Urinary bladder (tissue), 3 donors: ENCODE measurements at regions not wholly inside any gene's neighbourhood (a gene's known extent, or its start where the extent isn't known, plus 50 kb on each side); places are given as distances from the start of the nearest gene placed in this dataset.
"Not testable (repeated sequence)": the region's sequence is repeated elsewhere in the genome, so short reads cannot be mapped to it uniquely, and the experiment has no call there.

ENCODE experiments used
- DNase-seq: peaks from one replicate; pipeline ENCODE4 v3.0.0-alpha.2; 2015; ENCODE audit errors: extremely low spot score
- H3K27ac ChIP-seq: one replicate; pipeline ENCODE4 v1.5.1; 2013; ENCODE audit warnings: low read depth, mild to moderate bottlenecking, moderate library complexity
- H3K36me3 ChIP-seq: one replicate; pipeline ENCODE4 v1.6.1; 2013; ENCODE audit warnings: mild to moderate bottlenecking, moderate library complexity; ENCODE audit not compliant: insufficient read depth
- H3K4me1 ChIP-seq: one replicate; pipeline ENCODE4 v1.6.1; 2013; ENCODE audit warnings: mild to moderate bottlenecking, moderate library complexity; ENCODE audit not compliant: insufficient read depth
- H3K4me3 ChIP-seq: one replicate; pipeline ENCODE4 v1.5.1; 2013; ENCODE audit warnings: low read depth, low read length
- WGBS: extraction: QIAGEN DNeasy Blood & Tissue Kit; methylation state at CpG from one replicate; pipeline ENCODE4 v1.1.7; 2013; 5-methylcytosine and 5-hydroxymethylcytosine counted together
- donor health status: healthy with polysubstance abuse.
- donor health status: healthy.

- DNase-seq, result no peak
- no peaks in the 10 kb centered on the region for H3K36me3 ChIP-seq
- WGBS, result 83% methylated on average over 9 of the region's 9 CpGs
- H3K27ac ChIP-seq, result no peak overlapping the region
- no peaks in the 10 kb centered on the region for H3K4me1 ChIP-seq
- no peak overlapping the region for H3K4me3 ChIP-seq
Measured at GRCh38 chr1:213623064-213623581, 364.6 kb upstream of the PROX1 start.

GRCh38 chr1:213623862-213624261 lies 363.9 kb upstream of the PROX1 start:
- no peak for DNase-seq
- no peak overlapping the region for H3K27ac ChIP-seq
- no peaks in the 10 kb centered on the region for H3K4me1 ChIP-seq
- no peaks in the 10 kb centered on the region for H3K36me3 ChIP-seq
- 82% methylated on average over 4 of the region's 4 CpGs for whole genome bisulfite sequencing
- H3K4me3 ChIP-seq, result no peak overlapping the region

- H3K36me3 ChIP-seq, H3K27ac ChIP-seq, H3K4me3 ChIP-seq, H3K4me1 ChIP-seq, DNase-seq: not testable (repeated sequence)
Measured at GRCh38 chr1:213636778-213637177, 351.0 kb upstream of the PROX1 start.

- no peaks in the 10 kb centered on the region for H3K4me1 ChIP-seq
- no peaks in the 10 kb centered on the region for H3K36me3 ChIP-seq
- WGBS, result 93% methylated on average over 2 of the region's 2 CpGs
- H3K4me3 ChIP-seq, result no peak overlapping the region
- no peak for DNase-seq
- H3K27ac ChIP-seq, result no peak overlapping the region
Measured at GRCh38 chr1:213641312-213641711, 346.5 kb upstream of the PROX1 start.

GRCh38 chr1:213643360-213643759 lies 344.4 kb upstream of the PROX1 start:
- Histone ChIP-seq H3K36me3 (no peaks in the 10 kb centered on the region), H3K4me3 (no peak overlapping the region), H3K4me1 (no peaks in the 10 kb centered on the region), H3K27ac (no peak overlapping the region)
- no peak for DNase-seq

GRCh38 chr1:213647864-213648650 lies 339.7 kb upstream of the PROX1 start:
- H3K4me1 ChIP-seq, result no peaks in the 10 kb centered on the region
- no peaks in the 10 kb centered on the region for H3K36me3 ChIP-seq
- 61% methylated on average over 2 of the region's 2 CpGs for WGBS
- no peak overlapping the region for H3K27ac ChIP-seq
- DNase-seq, result no peak
- H3K4me3 ChIP-seq, result no peak overlapping the region

GRCh38 chr1:213649373-213649772 lies 338.4 kb upstream of the PROX1 start:
- no peaks in the 10 kb centered on the region for H3K36me3 ChIP-seq
- DNase-seq, result no peak
- no peak overlapping the region for H3K4me3 ChIP-seq
- no peaks in the 10 kb centered on the region for H3K4me1 ChIP-seq
- 83% methylated on average over 10 of the region's 10 CpGs for WGBS
- no peak overlapping the region for H3K27ac ChIP-seq

- Histone ChIP-seq H3K4me1 (no peaks in the 10 kb centered on the region), H3K27ac (no peak overlapping the region), H3K4me3 (no peak overlapping the region), H3K36me3 (no peaks in the 10 kb centered on the region)
- DNase-seq, result no peak
- WGBS, result 55% methylated on average over 2 of the region's 2 CpGs
Measured at GRCh38 chr1:213650603-213651002, 337.2 kb upstream of the PROX1 start.

GRCh38 chr1:213651077-213651476 lies 336.7 kb upstream of the PROX1 start:
- Histone ChIP-seq H3K4me1 (no peaks in the 10 kb centered on the region), H3K27ac (no peak overlapping the region), H3K36me3 (no peaks in the 10 kb centered on the region), H3K4me3 (no peak overlapping the region)
- DNase-seq, result no peak
- 64% methylated on average over 4 of the region's 4 CpGs for WGBS

GRCh38 chr1:213652109-213652508 lies 335.7 kb upstream of the PROX1 start:
- 89% methylated on average over 4 of the region's 4 CpGs for WGBS
- Histone ChIP-seq H3K27ac (no peak overlapping the region), H3K4me3 (no peak overlapping the region), H3K4me1 (no peaks in the 10 kb centered on the region), H3K36me3 (no peaks in the 10 kb centered on the region)
- DNase-seq, result no peak

GRCh38 chr1:213656039-213656438 lies 331.7 kb upstream of the PROX1 start:
- WGBS, result 72% methylated on average over 3 of the region's 3 CpGs
- Histone ChIP-seq H3K4me1 (no peaks in the 10 kb centered on the region), H3K36me3 (no peaks in the 10 kb centered on the region), H3K27ac (no peak overlapping the region), H3K4me3 (no peak overlapping the region)
- no peak for DNase-seq

- no peak for DNase-seq
- Histone ChIP-seq H3K27ac (no peak overlapping the region), H3K36me3 (no peaks in the 10 kb centered on the region), H3K4me1 (no peaks in the 10 kb centered on the region), H3K4me3 (no peak overlapping the region)
- whole genome bisulfite sequencing, result 54% methylated on average over 3 of the region's 3 CpGs
Measured at GRCh38 chr1:213656503-213656902, 331.3 kb upstream of the PROX1 start.

- no peak overlapping the region for H3K27ac ChIP-seq
- no peak for DNase-seq
- no peaks in the 10 kb centered on the region for H3K36me3 ChIP-seq
- no peaks in the 10 kb centered on the region for H3K4me1 ChIP-seq
- H3K4me3 ChIP-seq, result no peak overlapping the region
- WGBS, result 76% methylated on average over 3 of the region's 3 CpGs
Measured at GRCh38 chr1:213657013-213657412, 330.8 kb upstream of the PROX1 start.

GRCh38 chr1:213657879-213658278 lies 329.9 kb upstream of the PROX1 start:
- H3K36me3 ChIP-seq, result no peaks in the 10 kb centered on the region
- no peak overlapping the region for H3K27ac ChIP-seq
- no peak overlapping the region for H3K4me3 ChIP-seq
- H3K4me1 ChIP-seq, result no peaks in the 10 kb centered on the region
- 81% methylated on average over 2 of the region's 2 CpGs for WGBS
- no peak for DNase-seq
